T47D (cell line): ENCODE measurements at regions not wholly inside any gene's neighbourhood (a gene's known extent, or its start where the extent isn't known, plus 50 kb on each side); places are given as distances from the start of the nearest gene placed in this dataset.

Experiments used
- DNase-seq, 2 experiments: peaks; one replicate each; pipeline versions ENCODE4 v3.0.0 to v3.0.0-alpha.2; 2011 to 2012; ENCODE audit warnings: low read depth in 1 of 2, low spot score in 1 of 2
- JUND ChIP-seq: IDR thresholded peaks from 2 replicates; pipeline ENCODE4 v1.6.1; 2012; ENCODE audit warnings: low read depth
- in situ Hi-C: cut with HindIII; loops from 2 replicates; pipeline ENCODE4 v1.10.0; 2016; ENCODE audit warnings: low sequenced_read_pairs, low pct_unique_long_range_greater_than_20kb

- in situ Hi-C loops, result no loop called here
- no peak for TF ChIP-seq JUND
- DNase-seq, result no peak
Measured at GRCh38 chr1:67572594-67573221, 112.3 kb upstream of the GADD45A start.

- TF ChIP-seq JUND, result no peak
- DNase-seq, result no peak
- in situ Hi-C loops, result no loop called here
Measured at GRCh38 chr1:67573311-67573872, 111.6 kb upstream of the GADD45A start.

- in situ Hi-C loops, result no loop called here
- TF ChIP-seq JUND, result no peak
Measured at GRCh38 chr1:67574221-67574620, 110.8 kb upstream of the GADD45A start.

GRCh38 chr1:67575861-67576260, 109.1 kb upstream of the GADD45A start:
- TF ChIP-seq JUND, result no peak
- in situ Hi-C loops, result no loop called here
- no peak for DNase-seq

More at GRCh38 chr1:67574221-67574620, 110.8 kb upstream of the GADD45A start:
- no peak for DNase-seq

- DNase-seq, result no peak
- in situ Hi-C loops, result no loop called here
- no peak for TF ChIP-seq JUND
Measured at GRCh38 chr1:67576474-67576873, 108.5 kb upstream of the GADD45A start.

GRCh38 chr1:67577646-67578045, 107.4 kb upstream of the GADD45A start:
- DNase-seq, result no peak
- no peak for TF ChIP-seq JUND
- in situ Hi-C loops, result no loop called here

GRCh38 chr1:67578397-67579020, 106.5 kb upstream of the GADD45A start:
- TF ChIP-seq JUND, result no peak
- DNase-seq, result peak in 1 of 2 experiments; percentile 32
- in situ Hi-C loops, result no loop called here

GRCh38 chr1:67579623-67580394, 105.2 kb upstream of the GADD45A start:
- DNase-seq, result no peak
- in situ Hi-C loops, result no loop called here
- no peak for TF ChIP-seq JUND

GRCh38 chr1:67580691-67581403, 104.2 kb upstream of the GADD45A start:
- in situ Hi-C loops, result no loop called here
- no peak for DNase-seq
- no peak for TF ChIP-seq JUND

GRCh38 chr1:67582625-67583461, 102.2 kb upstream of the GADD45A start:
- in situ Hi-C loops, result no loop called here
- no peak for TF ChIP-seq JUND
- DNase-seq, result no peak

- in situ Hi-C loops, result no loop called here
- TF ChIP-seq JUND, result no peak
- no peak for DNase-seq
Measured at GRCh38 chr1:67583462-67583950, 101.5 kb upstream of the GADD45A start.
